LHCN-M2 (cell line): ENCODE measurements at regions not wholly inside any gene's neighbourhood (a gene's known extent, or its start where the extent isn't known, plus 50 kb on each side); places are given as distances from the start of the nearest gene placed in this dataset.

Experiments
- DNase-seq: peaks from one replicate; pipeline ENCODE4 v3.0.0-alpha.2; 2012; ENCODE audit warnings: low read depth

- no peak for DNase-seq
Measured at GRCh38 chr4:111849746-111850284, 295.4 kb upstream of the FAM241A start.

DNA sequence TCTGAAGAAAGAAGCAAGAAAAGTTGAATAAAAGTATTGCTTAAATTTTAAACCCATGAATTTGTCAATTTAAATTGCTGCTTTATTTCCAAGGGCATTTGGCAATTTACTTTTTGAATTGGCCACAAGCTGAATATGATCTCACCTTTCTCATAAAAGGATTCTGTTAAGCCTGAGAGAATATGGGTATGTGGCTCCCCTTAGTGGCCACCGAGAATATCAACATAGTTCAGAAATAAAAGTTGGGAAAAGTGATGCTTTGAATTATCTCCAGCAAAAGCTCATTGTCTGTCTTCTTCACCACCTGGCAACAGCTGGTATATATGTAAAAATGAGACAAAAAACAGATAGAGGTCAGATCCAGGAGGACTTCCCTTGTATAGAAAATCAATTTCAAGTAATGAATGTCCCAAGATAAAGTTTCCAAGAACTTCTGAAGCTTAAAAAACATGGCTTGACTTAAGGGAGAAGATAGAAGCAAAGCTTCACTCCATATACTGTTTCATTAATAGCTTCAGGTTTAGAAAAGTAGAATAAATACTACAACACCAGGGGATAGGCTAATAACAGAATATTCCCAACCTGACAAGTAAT, 290.7 kb upstream of the FAM241A start:
- DNase-seq, result peak; percentile 32

DNA sequence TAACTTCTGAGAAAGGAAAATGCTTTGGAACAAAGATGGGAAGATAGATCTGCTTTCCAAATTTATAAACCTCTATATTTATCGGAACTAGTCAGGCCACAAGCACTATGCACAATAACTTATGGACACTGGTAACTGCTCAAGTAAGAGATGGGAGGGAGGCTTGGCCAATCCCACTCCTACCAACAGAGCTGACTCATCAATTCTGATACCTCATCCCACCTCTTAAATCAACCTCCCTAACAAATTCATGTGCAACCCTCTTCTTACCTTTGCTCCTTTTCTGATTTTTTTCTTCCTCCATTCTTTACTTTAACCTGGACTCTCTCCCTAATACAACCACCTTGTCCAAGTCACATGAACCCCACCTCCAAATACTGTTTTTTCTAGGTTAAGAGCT, 289.9 kb upstream of the FAM241A start:
- no peak for DNase-seq

- no peak for DNase-seq
Measured at GRCh38 chr4:111864066-111864465, 281.2 kb upstream of the FAM241A start.

DNA sequence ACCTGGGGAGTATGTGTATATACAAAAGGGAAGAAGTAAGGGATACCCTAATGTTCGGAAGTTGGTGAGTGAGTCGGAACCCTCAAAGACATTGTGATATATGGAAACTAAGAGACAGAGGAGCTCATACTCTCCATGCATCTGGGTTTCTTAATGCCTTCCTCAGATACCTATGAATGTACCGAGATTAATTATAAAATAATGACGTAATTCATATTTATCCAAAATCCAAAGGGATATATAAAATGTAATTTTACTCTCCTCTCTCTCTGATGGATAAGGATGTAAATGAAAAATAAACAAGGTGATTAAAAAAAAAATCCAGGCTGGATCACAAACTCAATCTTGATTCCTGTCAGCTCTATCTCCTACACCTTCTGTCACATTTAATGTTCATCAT, 275.9 kb upstream of the FAM241A start:
- no peak for DNase-seq

DNA sequence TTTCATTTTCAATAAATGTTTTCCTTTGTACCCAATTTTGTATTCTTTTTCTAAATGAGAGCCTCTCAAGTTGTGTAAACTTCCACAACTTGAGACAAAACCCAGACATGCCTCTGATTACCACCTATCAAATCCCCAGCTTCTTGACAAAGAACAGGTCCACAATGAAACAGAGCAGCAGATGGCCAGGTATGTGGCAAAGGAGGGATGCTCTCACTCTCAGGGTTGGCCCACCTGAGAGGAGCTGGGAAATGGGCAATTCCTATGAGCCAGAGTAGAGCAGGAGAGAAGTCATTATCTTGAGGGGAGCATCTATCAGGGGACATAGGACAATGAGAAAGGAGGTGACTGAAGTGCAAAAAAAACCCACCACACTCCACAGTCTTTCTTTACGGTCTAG, 273.5 kb upstream of the FAM241A start:
- no peak for DNase-seq

GRCh38 chr4:111873801-111874200, 271.5 kb upstream of the FAM241A start:
- DNase-seq, result no peak

DNA sequence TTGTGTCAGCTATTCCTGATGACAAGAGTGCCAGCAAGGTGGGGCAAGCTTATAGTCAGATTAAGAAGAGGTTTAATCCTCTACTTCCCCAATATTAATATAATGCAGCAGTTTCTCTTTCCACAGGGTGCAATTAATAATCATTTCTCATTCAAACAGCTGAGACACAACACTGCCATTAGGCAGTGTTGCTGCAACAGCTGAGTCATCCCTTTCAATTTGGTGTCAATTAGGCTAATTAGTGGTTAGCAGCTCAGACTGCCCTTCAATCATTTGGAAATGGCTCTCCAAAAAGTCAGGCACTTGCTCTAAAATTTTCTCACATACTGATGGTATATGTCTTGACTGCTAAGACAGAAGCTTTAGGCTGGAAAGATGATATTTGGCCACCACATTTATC, 265.7 kb upstream of the FAM241A start:
- DNase-seq, result no peak

- DNase-seq, result no peak
Measured at GRCh38 chr4:111880116-111880515, 265.1 kb upstream of the FAM241A start.

- DNase-seq, result peak; percentile 1
Measured at GRCh38 chr4:111883557-111883999, 261.7 kb upstream of the FAM241A start.

GRCh38 chr4:111890412-111890811, 254.8 kb upstream of the FAM241A start:
- no peak for DNase-seq

- no peak for DNase-seq
Measured at GRCh38 chr4:111905511-111905910, 239.7 kb upstream of the FAM241A start.

DNA sequence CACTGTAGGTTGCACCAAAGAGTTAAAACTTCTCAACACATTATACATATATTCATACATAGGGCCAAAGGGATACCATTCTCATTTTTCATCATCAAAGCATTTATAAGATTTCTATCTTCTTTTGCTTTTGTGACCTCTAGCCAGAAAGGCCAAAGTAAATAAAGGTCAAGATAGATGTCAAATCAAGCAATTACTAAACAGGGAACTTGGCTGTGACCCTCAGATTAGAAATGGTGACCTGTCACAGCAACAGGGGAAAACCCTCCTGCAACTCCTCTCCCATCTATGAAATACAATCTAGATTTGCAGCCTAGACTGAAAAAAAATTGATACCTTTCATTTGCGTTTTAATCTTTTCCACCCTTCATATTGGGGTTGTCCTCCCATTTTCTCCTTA, 225.6 kb upstream of the FAM241A start:
- DNase-seq, result no peak

- DNase-seq, result no peak
Measured at GRCh38 chr4:111921714-111922113, 223.5 kb upstream of the FAM241A start.

DNA sequence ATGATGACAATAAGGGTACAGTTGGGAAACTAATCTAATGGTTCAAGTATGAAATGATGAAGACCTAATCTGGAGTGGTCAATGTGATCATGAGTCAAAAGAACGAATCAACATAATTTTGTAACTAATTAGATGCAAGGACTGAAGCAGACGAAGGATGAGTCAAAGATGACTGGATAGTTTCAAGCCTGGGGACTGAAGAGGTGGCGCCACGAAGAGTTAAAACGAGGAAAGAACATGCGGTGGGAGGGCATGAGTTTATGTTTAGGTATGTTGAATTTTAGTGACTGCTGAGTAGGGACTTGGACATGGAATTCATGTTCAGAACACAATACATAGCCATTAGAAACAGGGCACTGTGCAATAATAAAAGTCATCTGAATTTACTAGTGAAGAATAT, 221.5 kb upstream of the FAM241A start:
- peak; percentile 3 for DNase-seq

DNA sequence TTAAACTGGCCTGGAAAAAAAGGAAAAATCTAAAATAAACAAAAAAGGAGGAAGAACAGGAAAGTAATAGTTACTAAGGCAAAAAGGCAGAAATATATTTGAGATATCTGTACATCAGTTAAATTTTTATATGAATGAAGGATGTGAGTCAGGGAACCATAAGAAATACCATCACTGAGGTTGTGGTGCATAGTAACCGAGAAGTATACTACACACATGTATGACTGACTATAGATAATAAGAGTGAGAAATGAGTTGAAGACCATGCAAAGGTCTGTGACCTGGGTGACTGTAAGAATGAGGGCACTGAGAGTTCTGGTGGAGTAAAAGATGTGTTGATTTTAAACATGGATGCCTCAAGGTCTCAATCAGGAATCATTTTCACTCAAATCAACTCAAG, 220.6 kb upstream of the FAM241A start:
- no peak for DNase-seq

- DNase-seq, result no peak
Measured at GRCh38 chr4:111930659-111931058, 214.6 kb upstream of the FAM241A start.

- DNase-seq, result no peak
Measured at GRCh38 chr4:111933703-111934102, 211.6 kb upstream of the FAM241A start.

- no peak for DNase-seq
Measured at GRCh38 chr4:111934314-111934713, 210.9 kb upstream of the FAM241A start.

- DNase-seq, result peak; percentile 39
Measured at GRCh38 chr4:111937368-111937767, 207.9 kb upstream of the FAM241A start.

- DNase-seq, result no peak
Measured at GRCh38 chr4:111941957-111942356, 203.3 kb upstream of the FAM241A start.

DNA sequence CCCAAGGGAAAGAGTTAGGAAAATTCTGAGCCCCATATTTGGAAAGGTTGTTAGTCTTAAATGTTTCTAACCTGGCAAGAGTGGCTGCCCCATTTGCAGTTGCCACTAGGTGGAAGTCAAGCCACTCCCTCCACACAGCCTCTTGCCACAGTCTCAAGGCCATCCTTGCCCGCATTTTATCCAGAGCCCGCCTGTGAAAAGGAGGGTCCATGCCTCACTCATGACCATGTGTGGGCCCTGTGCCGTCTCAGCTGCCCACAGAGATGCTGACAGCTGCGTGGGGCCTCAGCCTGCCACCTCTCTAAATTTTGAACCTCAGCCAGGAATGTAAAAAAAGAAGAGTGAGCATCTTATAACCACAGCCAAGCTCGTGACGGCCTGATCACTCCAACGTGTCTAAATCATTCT, 201.5 kb upstream of the FAM241A start:
- DNase-seq, result peak; percentile 53

DNA sequence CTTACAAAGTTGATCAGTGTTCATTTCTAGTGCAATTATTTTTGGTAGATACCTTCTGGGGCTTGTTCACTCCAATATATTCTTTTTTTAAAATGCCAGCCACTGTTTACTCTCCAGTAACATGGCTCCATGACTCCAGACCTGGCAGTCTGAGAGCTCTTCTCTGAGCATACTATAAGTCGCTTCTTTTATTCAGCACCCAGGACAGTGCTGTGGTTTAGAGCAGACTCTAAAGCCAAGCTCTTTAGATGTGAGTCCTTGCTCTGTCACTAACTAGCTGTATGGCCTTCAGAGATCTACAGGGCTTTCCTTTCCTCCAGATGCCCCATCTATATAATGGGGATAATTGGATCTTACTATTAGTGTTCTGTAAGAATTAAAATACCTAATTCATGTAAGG, 200.2 kb upstream of the FAM241A start:
- DNase-seq, result peak; percentile 31

- no peak for DNase-seq
Measured at GRCh38 chr4:111946800-111947199, 198.5 kb upstream of the FAM241A start.
